ENCODE measurements at regions not wholly inside any gene's neighbourhood (a gene's known extent, or its start where the extent isn't known, plus 50 kb on each side); places are given as distances from the start of the nearest gene placed in this dataset.

- Histone ChIP-seq H3K18ac (ENCODE audit: extremely low read depth, low read length) (no peak overlapping the region), H4K8ac (ENCODE audit: extremely low read depth, insufficient read depth, low read length) (no peak overlapping the region), H3K79me1 (ENCODE audit: low read depth, low read length) (no peaks in the 10 kb centered on the region), H3K23ac (ENCODE audit: insufficient read length) (no peak overlapping the region), H3K56ac (replicated peaks; ENCODE audit: insufficient read length, low read depth, low read length) (no peak overlapping the region), H3K4me3 (ENCODE audit: extremely low read depth in 1 of 4, insufficient read depth in 2 of 4, low read depth in 3 of 4, low read length in 4 of 4) (no peak overlapping the region), H3K4me2 (ENCODE audit: insufficient read depth in 1 of 2, low read depth in 2 of 2, low read length in 2 of 2) (no peak overlapping the region), H2BK12ac (ENCODE audit: low read depth, low read length) (no peak overlapping the region), H2BK120ac (replicated peaks; ENCODE audit: low read depth, low read length) (no peak overlapping the region), H3K36me3 (ENCODE audit: control insufficient read depth in 2 of 4, insufficient read depth in 4 of 4, low read length in 3 of 4) (no peaks in the 10 kb centered on the region), H3K9ac (replicated peaks in 1 of 4; ENCODE audit: extremely low read depth in 1 of 4, low read depth in 3 of 4, low read length in 3 of 4) (no peak overlapping the region), H3K14ac (ENCODE audit: insufficient read length) (no peak overlapping the region), H3K23me2 (ENCODE audit: low read depth, low read length) (no peaks in the 10 kb centered on the region), H3K4me1 (replicated peaks in 1 of 4; ENCODE audit: control insufficient read depth in 3 of 4, insufficient read depth in 4 of 4, low read length in 3 of 4) (no peaks in the 10 kb centered on the region), H3K9me3 (ENCODE audit: insufficient read depth in 2 of 2, low read depth in 1 of 2, low read length in 1 of 2) (no peaks in the 10 kb centered on the region), H3K27ac (ENCODE audit: low read depth, low read length) (no peak overlapping the region), H2AK5ac (ENCODE audit: low read depth, low read length) (no peak overlapping the region), H3K79me2 (ENCODE audit: control insufficient read depth in 1 of 2, insufficient read depth in 2 of 2, low read length in 2 of 2) (no peaks in the 10 kb centered on the region), H3K27me3 (replicated peaks in 1 of 4; ENCODE audit: control insufficient read depth in 3 of 4, extremely low read depth in 1 of 4, insufficient read depth in 3 of 4, low read length in 3 of 4) (no peaks in the 10 kb centered on the region), H3K4ac (replicated peaks; ENCODE audit: insufficient read length, low read depth, low read length) (no peak overlapping the region), H4K91ac (replicated peaks; ENCODE audit: insufficient read length, low read length) (no peak overlapping the region), H2BK5ac (ENCODE audit: low read depth, low read length) (no peak overlapping the region), H2BK20ac (ENCODE audit: low read length) (no peak overlapping the region), H4K5ac (ENCODE audit: insufficient read length, low read depth, low read length) (no peak overlapping the region), H2BK15ac (ENCODE audit: low read length) (no peak overlapping the region), H2AFZ (ENCODE audit: low read length) (no peak overlapping the region), H4K20me1 (replicated peaks in 1 of 2; ENCODE audit: control insufficient read depth in 1 of 2, insufficient read depth in 2 of 2, low read length in 2 of 2) (no peaks in the 10 kb centered on the region)
- no peak for TF ChIP-seq CBX8 (IDR thresholded peaks at IDR 0.05; ENCODE audit: borderline replicate concordance, low read depth, low read length)
- no peak for TF ChIP-seq KDM1A (IDR thresholded peaks at IDR 0.05; ENCODE audit: borderline replicate concordance, low read length)
- TF ChIP-seq MAX (IDR thresholded peaks at IDR 0.05), result no peak
- TF ChIP-seq BRCA1 (IDR thresholded peaks at IDR 0.05; ENCODE audit: low read depth, low read length), result no peak
- TF ChIP-seq CTCF (IDR thresholded peaks at IDR 0.05; ENCODE audit: control extremely low read depth in 1 of 3, insufficient read depth in 1 of 3, low read depth in 1 of 3, low read length in 3 of 3), result no peak
- 94% methylated on average over 2 of the region's 2 CpGs; no CpG with 5 or more reads in 1 of the 2 experiments for WGBS, 2 experiments (ENCODE audit: extremely low coverage in 1 of 2, insufficient coverage in 1 of 2, insufficient read length in 1 of 2, insufficient replicate concordance in 2 of 2, low coverage in 1 of 2, low lambda C conversion rate in 2 of 2, missing lambda C conversion rate in 1 of 2)
- DNase-seq (ENCODE audit: low read depth in 1 of 2, low spot score in 2 of 2) (no peak), FAIRE-seq (no peak)
- CTCF ChIA-PET (ENCODE audit: partially characterized antibody), result no interaction called here
- POLR2A ChIA-PET (ENCODE audit: partially characterized antibody), result no interaction called here
Observed at GRCh38 chr11:80973786-80974185, 1533.0 kb upstream of the TENM4 start.

All from H1 (cell line).